OCI-LY3 (cell line): ENCODE measurements at regions not wholly inside any gene's neighbourhood (a gene's known extent, or its start where the extent isn't known, plus 50 kb on each side); places are given as distances from the start of the nearest gene placed in this dataset.

Experiments used
- H2AFZ ChIP-seq: fragments of 200-600, 300-600 bp; shearing (Covaris generic); 2 replicates; pipeline ENCODE4 v1.6.0; 2014; ENCODE audit warnings: antibody characterized with exemption, low read depth, low read length
- H3K27ac ChIP-seq: fragments of 200-600, 300-600 bp; sonication (generic); 2 replicates; pipeline ENCODE4 v1.5.1; 2014; ENCODE audit warnings: mild to moderate bottlenecking, low read length, moderate library complexity, mixed read lengths
- H3K27me3 ChIP-seq: fragments of 200-600, 300-600 bp; sonication (generic); 2 replicates; pipeline ENCODE4 v1.6.1; 2014; ENCODE audit warnings: low read depth, low read length, mixed read lengths
- H3K36me3 ChIP-seq: fragments of 200-600, 300-600 bp; sonication (generic); replicated peaks from 2 replicates; pipeline ENCODE3; 2014; ENCODE audit warnings: low read depth, low read length, mixed read lengths
- H3K4me1 ChIP-seq: fragments of 300-600, 200-600 bp; sonication (generic); 2 replicates; pipeline ENCODE4 v1.6.1; 2014; ENCODE audit warnings: low read length, mixed read lengths
- H3K4me2 ChIP-seq: fragments of 200-600, 300-600 bp; sonication (generic); 2 replicates; pipeline ENCODE4 v1.6.1; 2014; ENCODE audit warnings: low read length, mixed read lengths
- H3K4me3 ChIP-seq: fragments of 300-600, 200-600 bp; sonication (generic); 2 replicates; pipeline ENCODE4 v1.5.1; 2014; ENCODE audit warnings: antibody characterized with exemption, mild to moderate bottlenecking, low read length, moderate library complexity
- H3K79me2 ChIP-seq: fragments of 300-600, 200-600 bp; shearing (Covaris generic); 2 replicates; pipeline ENCODE4 v1.6.1; 2014; ENCODE audit warnings: mild to moderate bottlenecking, low read length, mixed read lengths
- H3K9ac ChIP-seq: fragments of 300-600, 200-600 bp; shearing (Covaris generic); 2 replicates; pipeline ENCODE4 v1.6.0; 2014; ENCODE audit warnings: mild to moderate bottlenecking, low read length, moderate library complexity
- H3K9me3 ChIP-seq: fragments of 200-600, 300-600 bp; shearing (Covaris generic); 2 replicates; pipeline ENCODE4 v1.6.1; 2014; ENCODE audit warnings: low read length, mixed read lengths; ENCODE audit not compliant: insufficient read depth
- H4K20me1 ChIP-seq: fragments of 200-600, 300-600 bp; sonication (generic); 2 replicates; pipeline ENCODE4 v1.6.1; 2016; ENCODE audit warnings: low read length, mixed read lengths; ENCODE audit not compliant: insufficient read depth
- EZH2phosphoT487 ChIP-seq: fragments of 200-600 bp; shearing (Covaris generic); IDR thresholded peaks from 2 replicates; pipeline ENCODE4 v1.6.1; 2018; ENCODE audit warnings: antibody characterized with exemption, mixed run types, low read depth
- TF ChIP-seq, protein P1 (sequence below): fragments of 200-600, 300-600 bp; sonication (generic); IDR thresholded peaks from 2 replicates; pipeline ENCODE4 v1.5.1; 2014; ENCODE audit warnings: antibody characterized with exemption, low read length, low read depth

DNA sequence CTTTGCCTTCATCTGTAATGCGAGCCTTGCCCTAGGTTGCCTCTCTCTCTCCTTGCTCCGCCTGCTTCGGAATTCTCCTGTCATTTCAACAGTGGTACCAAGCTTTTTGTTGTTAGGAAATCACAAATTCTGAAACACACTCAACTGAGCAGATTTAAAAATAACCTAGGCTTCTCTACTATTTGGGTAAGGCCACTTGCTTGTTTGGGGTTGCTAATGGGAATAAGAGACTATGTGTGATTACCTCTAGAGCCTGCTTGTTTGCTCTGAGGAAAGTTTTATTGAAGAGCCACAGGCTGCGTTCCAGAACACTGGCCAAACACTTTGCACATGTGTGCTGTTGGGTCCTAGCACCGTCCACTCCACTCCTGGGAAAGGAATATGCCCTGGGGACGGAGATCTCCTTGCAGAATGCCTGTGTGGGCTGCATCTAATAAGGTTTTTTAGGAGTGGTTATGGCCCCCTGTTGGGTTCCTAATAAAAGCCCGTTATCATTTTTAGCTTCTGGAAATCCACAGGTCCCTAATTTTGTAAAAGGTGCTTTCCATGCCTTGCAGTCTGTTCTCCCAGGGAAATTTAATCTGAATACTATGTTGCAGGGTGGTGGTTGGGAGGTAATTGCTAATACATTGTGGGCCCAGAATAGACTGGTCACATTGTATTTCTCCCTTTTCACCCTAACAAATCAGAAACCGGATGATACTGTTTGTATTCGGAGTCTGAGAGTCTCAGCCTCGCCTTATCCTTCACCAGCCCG lies 68.7 kb upstream of the KLF6 start:
- Histone ChIP-seq H3K4me2 (peak overlapping the region; percentile 90; the same call in 1 of the 2 replicates), H3K36me3 (peaks cover 3% of the 10 kb centered on the region), H3K9ac (no peak overlapping the region)

DNA sequence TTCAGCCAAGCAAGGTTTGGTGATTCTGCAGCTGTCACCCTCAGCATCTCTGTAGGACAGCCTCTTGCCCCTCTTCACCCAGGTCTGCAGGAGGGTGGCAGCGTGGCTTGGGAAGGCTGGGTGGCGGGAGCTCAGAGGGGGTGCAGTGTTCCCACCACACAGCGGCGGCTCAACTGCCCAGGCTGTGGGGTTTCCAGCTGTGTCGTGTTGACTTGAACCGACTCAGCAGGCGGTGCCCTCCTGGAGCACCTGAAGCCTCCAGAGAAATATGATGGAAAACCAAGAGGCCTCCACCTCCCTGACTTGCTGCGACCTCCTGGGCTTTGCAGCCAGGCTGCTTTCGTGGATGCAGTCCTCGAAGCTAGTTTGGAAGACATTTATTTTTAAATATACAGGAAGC lies 68.0 kb upstream of the KLF6 start:
- Histone ChIP-seq H3K9me3 (no peaks in the 10 kb centered on the region), H3K27ac (peak overlapping the region; percentile 98), H3K36me3 (peaks cover 3% of the 10 kb centered on the region), H2AFZ (no peak overlapping the region), H3K4me3 (peak overlapping the region; percentile 50), H3K27me3 (no peaks in the 10 kb centered on the region), H4K20me1 (no peaks in the 10 kb centered on the region), H3K79me2 (no peaks in the 10 kb centered on the region), H3K4me2 (peak overlapping the region; percentile 90), H3K9ac (peak overlapping the region; percentile 74), H3K4me1 (peaks cover 52% of the 10 kb centered on the region)
- TF ChIP-seq, protein P1, sequence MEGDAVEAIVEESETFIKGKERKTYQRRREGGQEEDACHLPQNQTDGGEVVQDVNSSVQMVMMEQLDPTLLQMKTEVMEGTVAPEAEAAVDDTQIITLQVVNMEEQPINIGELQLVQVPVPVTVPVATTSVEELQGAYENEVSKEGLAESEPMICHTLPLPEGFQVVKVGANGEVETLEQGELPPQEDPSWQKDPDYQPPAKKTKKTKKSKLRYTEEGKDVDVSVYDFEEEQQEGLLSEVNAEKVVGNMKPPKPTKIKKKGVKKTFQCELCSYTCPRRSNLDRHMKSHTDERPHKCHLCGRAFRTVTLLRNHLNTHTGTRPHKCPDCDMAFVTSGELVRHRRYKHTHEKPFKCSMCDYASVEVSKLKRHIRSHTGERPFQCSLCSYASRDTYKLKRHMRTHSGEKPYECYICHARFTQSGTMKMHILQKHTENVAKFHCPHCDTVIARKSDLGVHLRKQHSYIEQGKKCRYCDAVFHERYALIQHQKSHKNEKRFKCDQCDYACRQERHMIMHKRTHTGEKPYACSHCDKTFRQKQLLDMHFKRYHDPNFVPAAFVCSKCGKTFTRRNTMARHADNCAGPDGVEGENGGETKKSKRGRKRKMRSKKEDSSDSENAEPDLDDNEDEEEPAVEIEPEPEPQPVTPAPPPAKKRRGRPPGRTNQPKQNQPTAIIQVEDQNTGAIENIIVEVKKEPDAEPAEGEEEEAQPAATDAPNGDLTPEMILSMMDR = no peak
- TF ChIP-seq EZH2phosphoT487 = no peak

More for the DNA sequence above, 68.7 kb upstream of the KLF6 start:
- no peaks in the 10 kb centered on the region for H4K20me1 ChIP-seq
- no peaks in the 10 kb centered on the region for H3K79me2 ChIP-seq
- TF ChIP-seq EZH2phosphoT487 = no peak
- TF ChIP-seq, protein P1 = no peak
- no peak overlapping the region for H3K27ac ChIP-seq
- peaks cover 53% of the 10 kb centered on the region for H3K4me1 ChIP-seq
- no peaks in the 10 kb centered on the region for H3K9me3 ChIP-seq
- H2AFZ ChIP-seq = no peak overlapping the region
- no peaks in the 10 kb centered on the region for H3K27me3 ChIP-seq
- no peak overlapping the region for H3K4me3 ChIP-seq

DNA sequence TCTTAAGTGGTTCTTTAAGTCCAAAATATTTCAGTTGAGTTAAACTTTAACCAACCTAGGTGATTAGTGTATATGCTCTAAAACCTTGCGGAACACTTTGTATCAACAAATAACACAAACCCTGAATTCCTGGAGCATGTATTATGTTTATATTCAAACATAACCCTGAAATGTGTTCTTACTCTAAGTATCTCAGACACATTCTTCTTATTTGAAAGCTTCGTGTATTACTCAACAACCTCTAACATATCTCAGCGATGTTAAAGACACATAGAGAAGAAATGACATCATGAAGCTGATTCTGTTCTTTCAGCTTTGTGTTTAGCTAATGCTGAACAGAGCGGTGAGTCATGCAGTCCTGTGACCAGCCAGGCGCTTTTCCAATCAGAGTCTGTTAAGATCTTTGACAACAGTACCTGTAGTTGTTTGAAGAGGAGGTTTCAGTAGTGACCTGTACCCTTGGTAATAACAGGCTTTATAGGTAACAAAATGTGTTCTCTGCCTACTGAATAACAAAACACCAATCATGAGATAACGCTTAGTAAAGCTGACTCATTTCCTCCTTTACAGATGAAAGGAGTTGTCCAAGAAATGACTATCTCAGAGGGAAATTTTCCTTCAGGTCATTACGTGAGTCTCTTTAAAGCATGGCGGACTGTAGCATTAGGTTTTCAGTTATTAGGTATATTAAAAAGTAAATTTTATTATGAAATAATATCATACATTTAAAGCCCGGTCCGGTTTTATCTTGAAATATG lies 67.3 kb upstream of the KLF6 start:
- no peaks in the 10 kb centered on the region for H3K9me3 ChIP-seq
- no peaks in the 10 kb centered on the region for H4K20me1 ChIP-seq
- H3K4me1 ChIP-seq = peaks cover 53% of the 10 kb centered on the region
- peak overlapping the region; percentile 98 for H3K27ac ChIP-seq
- H2AFZ ChIP-seq = no peak overlapping the region
- H3K9ac ChIP-seq = peak overlapping the region; percentile 74
- H3K27me3 ChIP-seq = no peaks in the 10 kb centered on the region
- H3K79me2 ChIP-seq = no peaks in the 10 kb centered on the region
- H3K36me3 ChIP-seq = peaks cover 3% of the 10 kb centered on the region
- H3K4me3 ChIP-seq = peak overlapping the region; percentile 64
- TF ChIP-seq, protein P1 = no peak
- no peak for TF ChIP-seq EZH2phosphoT487
- H3K4me2 ChIP-seq = peak overlapping the region; percentile 90
